HG02885 (cell line): ENCODE measurements at regions not wholly inside any gene's neighbourhood (a gene's known extent, or its start where the extent isn't known, plus 50 kb on each side); places are given as distances from the start of the nearest gene placed in this dataset.

ENCODE experiments used
- ATAC-seq: cut with Tn5 transposase; IDR thresholded peaks from one replicate; pipeline ENCODE4 v1.9.1; 2021; ENCODE audit warnings: mild to moderate bottlenecking; ENCODE audit not compliant: unreplicated experiment, poor library complexity

DNA sequence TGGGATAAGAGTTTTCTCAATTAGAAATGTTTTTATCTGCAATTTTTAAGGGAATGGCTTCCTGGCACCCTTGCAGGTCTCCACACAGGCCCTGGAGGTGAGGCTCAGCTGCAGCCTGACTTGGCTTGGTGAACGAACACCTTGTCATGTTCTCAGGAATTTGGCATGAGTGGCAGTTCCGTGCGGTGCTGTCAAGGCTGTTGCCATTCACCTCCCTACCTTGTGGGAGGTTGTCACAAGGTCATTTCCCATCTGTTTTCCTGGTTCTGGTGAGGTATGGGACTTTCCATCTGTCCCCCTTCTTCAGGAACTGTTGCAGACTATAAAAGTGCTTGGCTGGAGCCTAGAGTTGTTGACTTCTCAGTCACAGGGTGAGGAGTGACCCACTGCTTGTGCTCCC lies 82.9 kb downstream of the ELOVL4 start:
- ATAC-seq, result no peak

GRCh38 chr6:79864001-79864400 lies 83.4 kb downstream of the ELOVL4 start:
- no peak for ATAC-seq

- no peak for ATAC-seq
Observed at GRCh38 chr6:79863566-79863965, 83.8 kb downstream of the ELOVL4 start.

GRCh38 chr6:79862711-79863110 lies 84.6 kb downstream of the ELOVL4 start:
- no peak for ATAC-seq

GRCh38 chr6:79862126-79862525 lies 85.2 kb downstream of the ELOVL4 start:
- ATAC-seq, result no peak

GRCh38 chr6:79861023-79861422 lies 86.3 kb downstream of the ELOVL4 start:
- ATAC-seq, result no peak

DNA sequence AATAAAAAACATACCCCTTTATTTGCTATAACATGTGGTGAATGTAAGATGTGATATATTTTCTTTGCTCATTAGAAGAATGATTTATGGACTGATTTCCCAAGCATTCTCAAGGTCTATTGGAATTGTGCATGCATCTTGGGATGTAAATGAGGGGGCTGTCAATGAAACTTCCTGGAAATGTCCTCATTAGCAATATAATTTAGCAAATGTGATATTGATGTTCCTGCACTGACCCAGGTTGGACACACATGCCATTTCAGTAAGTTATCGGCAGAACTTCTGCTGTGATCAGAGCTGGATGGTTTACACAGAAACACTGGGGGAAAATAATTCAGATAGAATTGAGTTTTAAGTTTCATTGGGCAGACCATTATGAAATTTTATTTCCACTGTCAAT lies 99.9 kb downstream of the ELOVL4 start:
- no peak for ATAC-seq

DNA sequence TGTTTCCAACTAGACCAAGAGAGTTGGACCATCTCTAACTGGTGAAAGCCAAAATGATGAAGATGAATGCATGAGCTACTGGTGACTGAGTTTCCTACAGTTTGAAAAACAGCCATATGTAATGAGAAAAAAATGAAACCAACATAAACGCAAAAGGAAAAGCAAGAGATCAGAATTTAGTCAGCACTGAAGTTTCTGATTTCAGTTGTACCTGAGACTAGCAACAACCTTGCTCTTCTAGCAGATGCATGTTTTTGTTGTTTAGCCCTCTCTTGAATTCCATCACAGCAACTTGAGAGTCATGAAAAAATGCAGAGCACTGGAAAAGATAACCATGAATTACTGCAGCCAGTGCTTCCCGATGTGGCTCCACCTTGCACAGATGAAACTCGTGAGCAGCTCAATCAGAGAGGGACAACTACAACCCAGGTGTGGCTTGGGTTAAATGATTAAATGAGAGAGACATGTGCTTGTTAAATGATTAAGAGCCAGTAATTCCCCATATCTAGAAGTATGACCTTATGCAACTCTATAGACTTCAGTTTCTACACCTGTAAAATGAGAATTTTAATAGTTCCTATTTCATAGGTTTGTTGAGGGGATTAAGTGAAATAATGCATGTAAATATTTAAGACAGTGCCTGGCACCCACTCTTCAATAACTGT lies 104.8 kb downstream of the ELOVL4 start:
- peak; percentile 45 for ATAC-seq

DNA sequence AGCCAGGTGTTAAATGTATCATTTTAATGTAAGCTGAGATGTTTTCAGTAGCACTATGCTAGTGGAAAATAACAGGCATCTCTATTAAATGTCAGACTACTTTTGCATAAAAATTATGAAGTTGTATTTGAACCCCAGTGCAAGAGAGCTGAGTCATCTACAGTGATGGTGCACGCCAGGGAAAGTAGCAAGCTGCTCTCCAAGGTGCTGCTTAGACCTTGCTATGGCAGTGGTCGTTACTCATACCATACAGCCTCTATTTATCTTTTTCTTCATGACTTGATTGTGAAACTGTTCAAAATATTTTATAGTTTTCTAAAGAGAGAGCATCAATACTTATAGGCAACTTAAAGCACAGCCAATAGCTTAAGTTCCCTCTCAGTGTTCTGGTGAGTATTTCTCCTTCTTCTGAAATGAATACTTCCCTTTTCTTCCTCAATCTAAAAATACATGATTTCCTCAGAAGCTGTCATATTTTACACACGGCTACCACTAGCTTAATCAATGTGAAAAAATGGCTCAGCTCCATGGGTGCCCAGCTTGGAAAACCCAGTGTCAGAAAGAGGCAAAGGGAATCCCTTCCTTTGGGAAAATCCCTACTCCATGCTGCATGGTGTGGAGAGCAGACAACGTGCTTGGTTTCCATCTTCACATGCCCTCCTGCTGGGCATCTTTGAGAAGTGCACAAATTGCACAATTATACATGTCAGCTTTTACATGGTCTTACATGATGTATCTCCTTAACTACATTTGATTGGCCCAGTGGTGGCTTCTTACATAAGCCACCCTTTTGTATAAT lies 105.6 kb downstream of the ELOVL4 start:
- peak; percentile 40 for ATAC-seq

GRCh38 chr6:79838851-79839250 lies 108.5 kb downstream of the ELOVL4 start:
- no peak for ATAC-seq

GRCh38 chr6:79833964-79834284 lies 113.4 kb downstream of the ELOVL4 start:
- no peak for ATAC-seq

DNA sequence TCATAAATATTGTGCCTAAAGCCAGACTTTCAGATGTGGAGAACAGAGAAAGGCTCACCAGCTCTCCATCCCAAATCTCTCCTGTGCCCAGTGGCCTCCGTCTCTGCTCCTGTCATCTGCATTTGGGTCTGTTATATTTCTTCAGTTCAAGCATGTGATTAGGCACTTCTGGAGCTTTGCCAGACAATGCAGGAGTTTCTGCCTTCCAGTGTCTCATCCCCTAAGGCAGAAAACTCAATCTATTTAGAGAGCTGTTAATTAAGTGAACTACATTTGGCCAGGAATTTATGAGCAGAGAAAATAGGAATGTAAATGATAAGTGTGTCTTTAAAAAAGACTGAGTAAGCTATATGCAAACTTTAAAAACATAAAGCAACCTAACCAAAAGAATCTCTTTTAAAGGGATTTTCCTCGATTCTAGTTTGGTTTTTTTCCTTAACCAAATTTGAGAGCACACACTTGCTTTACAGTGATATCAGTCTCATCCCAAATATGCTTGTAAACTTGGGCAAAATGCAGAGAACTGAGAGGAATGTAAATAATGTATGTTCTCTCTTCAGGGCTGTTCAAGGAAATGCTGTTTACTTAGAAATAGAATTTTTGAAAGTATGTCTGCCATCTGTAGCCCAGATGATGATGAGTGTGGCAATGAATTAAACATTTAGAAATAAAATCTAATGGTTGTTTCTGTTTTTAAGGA lies 113.9 kb downstream of the ELOVL4 start:
- ATAC-seq, result no peak

GRCh38 chr6:79832723-79833122 lies 114.6 kb downstream of the ELOVL4 start:
- ATAC-seq, result no peak

GRCh38 chr6:79824202-79824601 lies 123.2 kb downstream of the ELOVL4 start:
- no peak for ATAC-seq

DNA sequence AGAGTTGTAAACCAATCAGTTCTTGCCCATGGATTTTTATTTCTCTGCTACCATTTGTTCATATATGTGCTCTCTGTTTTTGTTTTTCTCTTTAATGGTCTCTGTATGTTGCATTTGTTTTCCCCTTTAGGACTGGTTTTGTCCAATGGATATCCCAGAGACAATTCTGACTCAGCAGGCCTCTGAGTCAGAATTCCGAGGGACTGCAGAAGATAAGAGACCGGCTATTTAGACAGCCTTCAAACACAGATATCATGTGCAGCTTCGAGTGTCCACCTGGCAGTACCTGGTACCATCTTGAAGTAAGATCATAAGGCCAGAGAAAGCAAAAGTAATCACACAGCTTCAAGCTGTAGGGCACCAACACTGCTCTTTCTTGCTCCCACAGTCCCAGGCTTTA lies 125.5 kb downstream of the ELOVL4 start:
- ATAC-seq, result no peak

- ATAC-seq, result no peak
Observed at GRCh38 chr6:79818471-79818870, 128.9 kb downstream of the ELOVL4 start.

GRCh38 chr6:79814940-79815339 lies 132.4 kb downstream of the ELOVL4 start:
- ATAC-seq, result no peak

DNA sequence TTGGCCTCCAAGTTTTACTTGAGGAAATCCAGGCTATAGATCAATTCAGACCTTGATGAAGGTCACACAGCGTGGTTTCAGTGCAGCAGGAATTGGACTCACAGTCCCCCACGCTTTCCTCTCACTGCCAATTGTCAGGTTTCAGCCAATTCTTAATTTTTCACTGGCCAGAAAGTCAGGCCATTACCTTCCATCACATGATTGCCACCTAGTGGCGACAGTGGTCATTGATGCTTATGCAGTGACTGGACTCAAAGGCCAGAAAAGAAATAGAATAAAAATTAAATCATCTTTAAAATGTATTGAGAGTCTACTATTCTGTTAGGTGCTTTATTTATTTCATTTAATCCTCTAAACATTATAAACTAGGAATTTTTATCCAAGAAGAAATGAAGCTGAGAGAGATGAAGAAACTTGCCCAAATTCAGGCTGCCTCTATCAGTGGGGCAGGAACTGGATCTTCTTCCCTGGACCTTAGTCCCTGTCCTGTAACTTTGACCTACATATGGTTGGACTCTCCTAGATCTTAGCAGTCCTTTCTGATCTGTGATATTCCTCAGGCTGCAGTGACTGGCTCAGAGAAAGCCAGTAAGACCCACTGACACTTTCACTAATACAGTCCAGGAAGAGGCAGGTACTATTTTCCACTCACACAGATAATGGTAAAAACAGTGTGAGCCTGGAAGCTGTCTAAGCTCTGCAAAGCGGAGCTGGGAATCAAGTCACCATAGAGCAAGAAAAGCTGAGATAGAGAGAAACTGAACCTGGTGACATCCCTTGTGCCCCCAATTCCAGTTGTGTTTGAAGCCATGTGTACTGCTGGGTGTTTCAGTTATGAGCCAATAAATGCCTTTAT lies 133.3 kb downstream of the ELOVL4 start:
- ATAC-seq, result peak; percentile 97

GRCh38 chr6:79813143-79813850 lies 134.1 kb downstream of the ELOVL4 start:
- no peak for ATAC-seq

DNA sequence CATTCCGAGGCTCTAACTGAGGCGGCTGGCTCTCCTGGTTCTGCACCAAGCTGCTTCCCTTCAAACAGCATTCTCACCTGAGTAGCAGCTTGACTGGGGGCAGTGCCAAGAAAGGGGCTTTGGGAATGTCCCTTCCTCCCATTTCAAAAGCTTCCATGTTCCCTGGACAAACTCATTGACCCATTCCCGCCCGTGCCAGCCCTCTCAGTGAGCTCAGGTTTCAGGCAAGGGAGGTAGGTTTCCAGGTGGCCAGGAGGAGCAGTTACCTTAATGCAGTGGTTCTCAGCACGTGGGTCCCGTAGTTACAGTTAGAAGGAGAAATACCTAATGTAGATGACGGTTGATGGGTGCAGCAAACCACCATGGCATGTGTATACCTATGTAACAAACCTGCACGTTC lies 135.2 kb downstream of the ELOVL4 start:
- no peak for ATAC-seq
